SK-MEL-5 (cell line): ENCODE measurements at regions not wholly inside any gene's neighbourhood (a gene's known extent, or its start where the extent isn't known, plus 50 kb on each side); places are given as distances from the start of the nearest gene placed in this dataset.
"Not testable (repeated sequence)": the region's sequence is repeated elsewhere in the genome, so short reads cannot be mapped to it uniquely, and the experiment has no call there.

Experiments
- DNase-seq: peaks from one replicate; pipeline ENCODE4 v3.0.0-alpha.2; 2016; ENCODE audit warnings: low read depth, low spot score
- in situ Hi-C: cut with HindIII; loops from 2 replicates; pipeline ENCODE4 v1.10.0; 2016; ENCODE audit warnings: low sequenced_read_pairs, high pct_unique_total_duplicates, low pct_unique_long_range_greater_than_20kb

DNA sequence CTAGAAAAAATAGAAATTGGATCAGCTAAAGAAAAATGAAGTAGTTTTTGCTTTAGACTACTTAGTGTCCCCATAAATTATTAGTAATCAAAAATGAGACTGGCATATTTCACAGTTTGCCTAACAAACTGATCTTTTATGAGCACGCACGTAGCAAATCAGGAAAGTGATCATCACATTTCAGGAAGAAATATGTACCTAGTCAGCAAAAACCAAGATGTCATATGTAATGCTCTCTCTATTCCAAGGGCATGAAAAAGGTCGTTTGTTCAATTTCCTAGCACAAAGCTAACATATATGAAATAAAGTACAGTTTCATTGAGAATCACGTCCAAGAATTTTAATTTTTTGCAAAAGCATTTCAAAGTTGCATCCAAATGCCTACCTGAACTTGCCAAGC is 600.4 kb upstream of the CHAC2 start:
- DNase-seq: no peak
- in situ Hi-C loops: no loop called here

DNA sequence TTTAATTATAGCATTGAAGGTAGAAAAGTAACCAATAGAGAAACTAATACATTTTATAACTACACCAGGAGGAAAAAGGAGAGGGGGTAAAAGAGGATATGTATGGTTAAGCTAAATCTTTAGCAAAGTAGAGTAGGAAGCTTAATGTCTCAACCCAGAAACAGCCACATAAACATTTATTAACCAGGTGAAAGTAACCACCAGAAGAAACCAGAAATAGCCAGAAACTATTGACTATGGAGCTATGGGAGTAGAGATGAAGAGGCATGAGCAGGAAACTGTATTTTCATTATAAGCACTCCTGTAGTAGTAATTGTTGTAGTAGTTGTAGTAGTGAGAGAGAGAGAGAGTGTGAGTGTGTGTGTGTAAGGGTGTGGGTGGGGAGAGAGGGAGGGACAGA is 617.5 kb upstream of the CHAC2 start:
- DNase-seq: no peak
- in situ Hi-C loops: no loop called here

GRCh38 chr2:53148221-53148620 is 619.4 kb upstream of the CHAC2 start:
- in situ Hi-C loops: no loop called here
- no peak for DNase-seq

- DNase-seq: no peak
These were observed 636.2 kb upstream of the CHAC2 start for GRCh38 chr2:53131416-53131815.

DNA sequence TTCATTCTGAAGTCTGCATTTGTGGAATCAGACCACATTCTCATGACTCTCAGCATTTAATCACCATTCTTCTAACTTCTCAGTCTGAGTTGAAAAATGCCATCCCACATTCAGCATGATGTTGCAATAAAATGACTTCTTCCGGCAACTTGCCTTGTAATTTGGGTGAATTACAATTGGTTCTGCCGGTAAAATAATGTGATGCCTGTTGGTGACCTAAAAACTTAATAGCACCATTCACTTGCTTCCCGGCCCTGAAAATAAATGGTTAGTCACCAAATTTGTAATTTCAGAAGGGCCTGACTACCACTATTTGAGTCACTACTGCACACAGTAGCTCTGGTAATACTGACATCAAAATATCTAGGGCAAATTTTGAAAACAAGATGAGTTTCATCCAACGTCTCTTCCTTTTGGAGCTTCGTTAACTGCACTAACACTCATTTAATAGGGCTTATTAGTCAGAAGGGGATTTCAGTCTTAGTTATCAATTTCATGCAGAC is 637.1 kb upstream of the CHAC2 start:
- peak; percentile 93 for DNase-seq
- in situ Hi-C loops: no loop called here

More at GRCh38 chr2:53131416-53131815, 636.2 kb upstream of the CHAC2 start:
- in situ Hi-C loops: no loop called here

- peak; percentile 86 for DNase-seq
- in situ Hi-C loops: no loop called here
These were observed 637.8 kb upstream of the CHAC2 start for GRCh38 chr2:53129851-53130250.

GRCh38 chr2:53127061-53127650 is 640.4 kb upstream of the CHAC2 start:
- DNase-seq: no peak

DNA sequence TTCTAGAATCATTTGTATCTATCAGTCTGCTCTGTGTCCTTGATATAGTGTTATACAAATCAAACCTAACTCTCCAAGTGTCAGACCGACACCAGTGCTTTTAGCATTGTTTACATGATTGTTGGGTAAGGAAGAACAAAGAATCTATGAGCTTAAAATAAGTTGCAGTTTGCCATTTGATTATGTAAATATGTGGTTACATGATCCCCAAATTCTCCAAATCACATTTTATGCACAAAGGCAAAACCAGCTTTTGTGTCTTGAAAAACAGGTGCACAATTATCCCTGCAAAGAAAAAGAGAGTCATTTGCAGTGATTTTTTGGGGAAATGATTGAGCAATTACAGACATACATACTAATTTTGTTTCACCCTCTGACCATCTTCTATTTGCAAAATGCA is 652.6 kb upstream of the CHAC2 start:
- no peak for DNase-seq
- in situ Hi-C loops: no loop called here

More at GRCh38 chr2:53127061-53127650, 640.4 kb upstream of the CHAC2 start:
- in situ Hi-C loops: no loop called here

DNA sequence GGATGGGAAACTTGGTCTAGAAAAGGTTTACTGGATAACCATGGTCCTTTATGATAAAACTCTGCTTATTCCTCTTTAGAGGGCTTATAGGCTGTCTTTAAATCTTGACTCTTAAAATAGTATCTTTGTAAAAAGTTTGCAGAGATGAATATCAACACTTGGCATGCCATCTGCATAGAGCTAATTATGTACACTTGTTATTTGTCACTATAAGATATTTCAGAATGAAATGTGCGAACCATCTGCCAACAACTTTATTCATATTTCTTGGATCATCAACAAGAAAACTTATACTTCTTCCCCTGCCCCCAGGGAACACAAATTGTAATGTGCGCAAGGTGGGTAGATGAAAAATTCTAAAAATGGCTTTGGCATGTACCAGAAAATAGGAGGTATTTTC is 653.0 kb upstream of the CHAC2 start:
- no peak for DNase-seq
- in situ Hi-C loops: no loop called here

- DNase-seq, in situ Hi-C loops: not testable (repeated sequence)
These were observed 655.2 kb upstream of the CHAC2 start for GRCh38 chr2:53112408-53112807.

GRCh38 chr2:53111406-53111805 is 656.2 kb upstream of the CHAC2 start:
- in situ Hi-C loops: no loop called here
- DNase-seq: no peak

GRCh38 chr2:53111004-53111403 is 656.6 kb upstream of the CHAC2 start:
- in situ Hi-C loops: no loop called here
- no peak for DNase-seq

GRCh38 chr2:53108246-53108645 is 659.4 kb upstream of the CHAC2 start:
- in situ Hi-C loops: no loop called here
- no peak for DNase-seq

DNA sequence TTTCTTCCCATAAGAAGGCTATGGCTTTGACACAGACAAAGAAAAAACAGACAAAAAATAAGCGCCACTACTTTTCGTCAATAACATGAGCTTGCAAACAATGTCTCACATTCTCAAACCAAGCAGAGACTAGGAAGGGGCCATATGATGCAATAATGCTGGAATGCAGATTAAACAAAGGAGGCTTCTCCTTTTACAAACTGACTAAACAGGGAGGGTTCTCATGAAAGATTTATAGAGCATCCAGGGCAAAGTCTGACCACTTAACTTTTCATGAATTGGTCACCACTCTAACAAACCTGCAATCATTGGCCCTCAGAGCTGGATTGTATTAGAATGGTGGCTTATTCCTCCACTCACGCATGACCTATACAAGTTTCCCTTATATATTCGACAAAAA is 663.3 kb upstream of the CHAC2 start:
- peak; percentile 95 for DNase-seq
- in situ Hi-C loops: no loop called here

GRCh38 chr2:53103679-53104078 is 663.9 kb upstream of the CHAC2 start:
- peak; percentile 28 for DNase-seq
- in situ Hi-C loops: no loop called here

- in situ Hi-C loops: no loop called here
- DNase-seq: no peak
These were observed 668.9 kb upstream of the CHAC2 start for GRCh38 chr2:53098696-53099078.

DNA sequence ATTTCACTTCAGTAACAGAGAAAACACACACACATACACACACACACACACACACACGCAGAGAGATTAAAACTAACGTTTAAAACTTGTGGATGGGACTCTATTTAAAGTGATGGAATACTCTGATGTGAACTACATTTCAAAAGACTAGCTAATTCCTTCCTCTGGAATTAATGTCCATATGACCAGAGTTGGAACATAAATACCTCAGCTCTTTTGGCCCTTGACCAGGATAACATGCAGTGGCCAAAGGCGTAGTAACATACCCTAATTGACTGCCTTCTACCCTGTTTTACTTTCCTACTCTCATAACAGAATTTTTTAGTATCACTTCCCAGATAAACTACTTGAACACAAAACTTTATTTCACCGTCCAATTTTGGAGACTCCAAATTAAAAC is 671.3 kb upstream of the CHAC2 start:
- in situ Hi-C loops: no loop called here
- no peak for DNase-seq

- in situ Hi-C loops: no loop called here
- DNase-seq: no peak
These were observed 671.9 kb upstream of the CHAC2 start for GRCh38 chr2:53095664-53096063.

- no peak for DNase-seq
- in situ Hi-C loops: no loop called here
These were observed 672.4 kb upstream of the CHAC2 start for GRCh38 chr2:53095227-53095626.

- DNase-seq: no peak
- in situ Hi-C loops: no loop called here
These were observed 674.2 kb upstream of the CHAC2 start for GRCh38 chr2:53093355-53093754.
